ENCODE measurements at regions not wholly inside any gene's neighbourhood (a gene's known extent, or its start where the extent isn't known, plus 50 kb on each side); places are given as distances from the start of the nearest gene placed in this dataset.

DNA sequence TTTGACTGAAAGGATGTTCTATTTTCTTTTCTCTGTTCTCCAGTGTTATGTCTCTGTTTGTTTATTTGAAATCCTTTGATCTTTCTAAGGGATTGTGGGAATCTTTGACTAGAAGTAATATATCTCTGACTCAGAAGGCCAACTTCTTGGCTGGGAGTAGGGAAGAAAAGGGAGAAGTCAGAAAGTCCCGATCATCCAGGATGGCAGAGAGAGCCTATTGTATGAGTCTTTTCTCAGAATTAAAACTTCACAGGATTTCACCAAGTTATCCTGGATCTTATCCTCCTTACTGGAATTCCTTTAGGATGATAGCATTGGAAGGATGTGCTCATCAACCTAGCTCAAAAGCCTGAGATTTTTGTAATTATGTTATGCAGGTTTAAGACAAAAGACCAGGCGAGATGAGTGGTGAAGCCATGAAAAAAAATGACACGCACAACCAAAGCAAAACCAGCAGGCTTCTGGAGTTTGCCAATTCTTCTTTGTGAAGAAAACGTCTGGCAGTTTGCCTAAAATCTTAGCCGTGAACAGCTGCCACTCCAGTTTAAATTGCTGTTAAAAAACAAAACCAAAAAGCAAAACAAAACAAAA lies 383.6 kb upstream of the SMIM21 start:
- in situ Hi-C loops (cut with MboI; ENCODE audit: low sequenced_read_pairs): no loop called here

DNA sequence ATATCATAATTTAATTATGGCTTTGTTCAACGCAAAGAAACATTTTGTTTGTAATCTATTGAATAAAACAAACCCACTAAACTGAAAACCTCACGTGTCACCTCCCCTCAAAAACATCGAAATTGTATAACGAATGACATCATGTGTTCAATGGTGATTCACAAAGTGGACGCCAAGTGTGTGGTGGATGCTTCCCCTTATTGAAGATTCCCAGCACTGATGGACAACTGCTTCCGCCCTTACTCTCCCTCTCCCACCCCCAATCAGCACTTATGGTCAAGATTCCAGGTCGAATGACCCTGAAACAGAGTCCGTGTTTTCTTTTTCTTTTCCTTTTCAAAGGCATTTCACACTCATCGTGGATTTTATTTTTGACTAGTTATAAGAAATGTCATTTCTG lies 383.0 kb upstream of the SMIM21 start:
- in situ Hi-C loops (cut with MboI; ENCODE audit: low sequenced_read_pairs): no loop called here

DNA sequence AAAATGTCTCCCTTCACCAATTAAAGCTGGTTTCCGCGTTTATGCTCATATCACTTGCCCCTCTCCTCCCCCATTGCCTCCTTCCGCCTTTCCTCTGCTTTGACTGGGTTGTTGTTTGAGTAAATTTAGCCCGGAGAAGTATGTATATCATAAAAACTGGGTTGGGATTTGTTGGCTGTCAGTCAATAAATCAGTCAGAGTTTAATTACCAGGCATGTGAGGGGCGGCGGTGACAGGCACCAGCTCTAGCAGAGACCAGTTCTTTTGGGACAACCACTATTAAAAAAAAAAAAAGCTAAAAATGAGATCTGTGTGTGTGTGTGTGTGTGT lies 382.4 kb upstream of the SMIM21 start:
- in situ Hi-C loops (cut with MboI; ENCODE audit: low sequenced_read_pairs): no loop called here

DNA sequence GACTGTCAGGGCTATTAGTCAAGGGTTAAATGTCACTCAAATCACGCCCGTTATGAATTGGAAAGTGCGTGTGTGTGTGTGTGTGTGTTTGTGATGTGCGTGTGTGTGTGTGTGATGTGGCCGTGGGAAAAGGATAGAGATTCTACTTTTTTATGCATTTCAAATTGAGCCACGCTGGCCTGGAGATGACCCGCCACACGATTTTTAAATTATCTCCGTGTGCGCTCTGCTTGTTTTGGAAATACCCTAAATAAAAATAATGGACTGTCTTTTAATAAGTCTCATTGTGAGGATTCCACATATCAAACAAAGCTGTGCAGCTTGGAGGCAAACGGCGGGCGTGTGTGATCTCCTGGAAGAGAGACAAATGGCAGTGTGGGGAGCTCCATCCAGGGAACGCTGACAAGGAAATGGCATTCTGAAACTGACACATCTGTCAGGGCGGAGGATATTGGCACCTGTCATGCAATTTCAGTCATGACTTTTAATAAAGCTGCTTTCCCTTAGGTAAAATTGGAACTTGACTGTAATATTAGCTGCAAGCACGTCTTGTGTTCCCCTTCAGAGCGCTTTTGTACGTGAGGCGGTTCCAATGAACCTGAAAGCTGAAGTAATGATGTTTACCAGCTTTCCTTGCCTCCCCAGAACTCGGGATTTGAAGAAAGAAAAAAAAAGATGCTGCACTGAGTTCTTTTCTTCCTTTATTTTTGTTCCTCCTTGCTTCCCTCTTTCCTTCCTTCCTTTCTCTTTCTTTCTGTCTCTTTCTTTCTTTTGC lies 381.8 kb upstream of the SMIM21 start:
- in situ Hi-C loops (cut with MboI; ENCODE audit: low sequenced_read_pairs): no loop called here

DNA sequence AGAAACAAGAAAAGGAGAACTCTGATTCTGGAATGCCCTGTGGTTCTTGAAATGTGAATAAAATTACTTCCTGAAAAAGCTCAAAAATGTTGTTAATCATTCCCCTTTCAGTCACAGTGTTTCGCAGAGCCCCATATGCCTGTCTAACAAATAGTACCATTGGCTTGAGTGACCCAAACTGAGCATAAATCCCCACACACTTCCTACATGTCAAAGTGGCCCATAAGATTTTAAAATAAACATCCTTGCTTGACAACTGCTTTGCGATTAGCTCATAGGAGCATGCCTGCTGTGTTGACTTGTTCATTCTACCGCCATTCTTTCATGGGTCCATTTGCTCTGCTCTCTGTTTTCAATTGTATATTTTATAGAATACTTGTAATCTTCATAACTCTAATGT lies 377.8 kb upstream of the SMIM21 start:
- in situ Hi-C loops (cut with MboI; ENCODE audit: low sequenced_read_pairs): no loop called here

DNA sequence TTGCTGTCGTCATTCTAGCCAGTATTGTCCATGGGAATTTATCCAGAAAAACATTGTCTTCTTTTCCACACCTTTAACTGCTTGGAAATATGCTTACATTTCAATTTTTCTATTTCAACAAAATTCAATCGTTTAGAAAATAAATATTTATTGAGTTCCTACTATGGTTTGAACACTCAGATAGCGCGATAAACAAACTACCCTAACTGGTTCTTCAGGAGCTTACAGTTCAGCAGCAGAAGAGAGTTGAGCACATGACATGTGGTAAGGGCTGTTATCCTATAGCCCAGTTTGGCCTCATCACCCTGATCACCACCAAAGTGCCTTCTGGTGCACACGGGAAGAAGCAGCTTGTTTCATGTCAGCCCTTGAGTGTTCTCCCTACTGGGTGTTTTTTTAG lies 375.2 kb upstream of the SMIM21 start:
- in situ Hi-C loops (cut with MboI; ENCODE audit: low sequenced_read_pairs): no loop called here

DNA sequence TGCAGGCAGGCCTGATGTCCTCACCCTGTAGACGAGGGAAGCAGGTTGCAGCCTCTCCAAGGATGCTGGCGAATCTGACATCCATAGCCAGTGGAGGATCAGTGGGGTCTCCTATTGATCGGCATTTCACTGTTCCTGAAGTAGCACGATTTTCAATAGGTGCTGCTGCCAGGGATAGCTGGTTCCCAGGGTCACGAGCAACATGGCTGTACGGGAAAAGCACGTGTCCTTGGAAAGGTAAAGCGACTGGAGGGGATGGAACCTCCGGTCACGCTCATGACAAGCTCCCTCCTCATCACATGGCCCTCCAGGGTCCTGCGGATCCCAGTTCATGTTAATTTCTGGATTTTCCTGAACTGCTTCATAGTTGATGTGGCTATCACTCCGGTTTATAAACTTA lies 373.7 kb upstream of the SMIM21 start:
- in situ Hi-C loops (cut with MboI; ENCODE audit: low sequenced_read_pairs): no loop called here

DNA sequence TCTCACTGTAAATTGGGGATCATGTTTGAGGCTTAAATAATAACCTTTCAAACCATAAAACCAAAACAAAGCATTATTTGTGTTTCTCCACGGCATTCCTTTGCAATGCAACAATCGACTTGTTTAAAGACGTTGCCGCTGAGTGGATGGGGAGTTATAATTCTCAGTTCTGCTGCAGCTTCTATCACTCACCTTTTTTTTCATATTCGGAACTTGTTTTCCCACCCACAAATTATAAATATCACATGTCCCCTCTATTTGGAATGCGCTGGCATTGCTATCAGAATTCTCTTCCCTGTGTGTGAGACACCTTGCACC lies 372.8 kb upstream of the SMIM21 start:
- in situ Hi-C loops (cut with MboI; ENCODE audit: low sequenced_read_pairs): no loop called here

DNA sequence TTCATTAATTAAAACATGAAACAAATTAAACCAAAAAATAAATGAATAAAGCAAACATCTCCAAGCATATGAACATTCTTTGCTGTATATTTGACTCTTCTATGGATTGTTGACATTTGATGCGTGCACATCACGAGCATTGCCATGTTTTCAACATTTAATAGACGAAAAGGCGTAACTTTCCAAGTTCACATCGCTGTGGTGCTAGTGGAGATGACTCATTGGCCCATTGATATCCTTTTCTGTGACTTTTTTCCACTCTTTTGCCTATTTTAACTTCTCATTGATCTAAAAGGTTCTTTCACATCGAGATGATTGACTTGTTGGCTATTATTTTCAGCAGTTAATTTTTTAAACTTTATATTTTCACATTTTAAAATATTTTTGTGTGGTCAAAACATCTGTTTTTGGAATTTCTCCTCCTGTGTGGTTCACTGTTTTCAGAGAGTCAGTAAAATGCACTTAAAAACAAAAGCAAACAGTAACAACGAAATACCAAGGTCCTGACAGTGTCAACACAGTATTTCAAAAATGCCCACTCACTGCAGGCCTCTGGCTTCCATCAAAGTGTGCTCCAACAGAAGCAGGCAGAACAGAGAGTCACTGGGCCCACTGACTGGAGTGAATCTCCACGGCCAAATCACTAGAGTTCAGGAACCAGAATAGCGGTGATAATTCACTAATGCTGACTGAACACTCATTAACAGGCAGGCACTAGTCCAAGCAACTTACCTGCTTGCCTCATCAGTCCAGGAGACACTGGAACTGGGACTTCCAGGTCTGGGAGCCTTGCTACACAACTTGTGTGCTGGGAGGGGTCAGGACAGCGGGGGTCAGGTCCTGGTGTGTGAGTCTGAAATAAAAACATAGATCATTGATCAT lies 372.2 kb upstream of the SMIM21 start:
- in situ Hi-C loops (cut with MboI; ENCODE audit: low sequenced_read_pairs): no loop called here

DNA sequence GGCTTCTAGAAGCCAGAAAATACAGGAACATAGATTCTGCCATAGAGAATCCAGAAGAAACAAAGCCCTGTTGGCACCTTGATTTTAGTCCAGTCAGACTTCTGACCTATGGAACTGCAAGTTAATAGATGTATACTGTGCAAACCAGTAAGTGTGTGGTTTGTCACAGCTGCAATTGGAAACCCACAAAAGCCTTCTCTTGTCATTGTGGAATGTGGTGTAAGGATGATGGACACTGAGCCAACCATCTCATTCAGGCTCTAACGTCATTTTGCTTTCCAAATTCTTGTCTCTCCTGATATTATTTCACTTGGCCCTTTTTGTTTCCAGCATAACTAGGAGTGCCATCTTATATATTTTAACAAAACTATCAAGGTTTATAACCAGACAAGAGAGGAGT lies 369.5 kb upstream of the SMIM21 start:
- in situ Hi-C loops (cut with MboI; ENCODE audit: low sequenced_read_pairs): no loop called here

DNA sequence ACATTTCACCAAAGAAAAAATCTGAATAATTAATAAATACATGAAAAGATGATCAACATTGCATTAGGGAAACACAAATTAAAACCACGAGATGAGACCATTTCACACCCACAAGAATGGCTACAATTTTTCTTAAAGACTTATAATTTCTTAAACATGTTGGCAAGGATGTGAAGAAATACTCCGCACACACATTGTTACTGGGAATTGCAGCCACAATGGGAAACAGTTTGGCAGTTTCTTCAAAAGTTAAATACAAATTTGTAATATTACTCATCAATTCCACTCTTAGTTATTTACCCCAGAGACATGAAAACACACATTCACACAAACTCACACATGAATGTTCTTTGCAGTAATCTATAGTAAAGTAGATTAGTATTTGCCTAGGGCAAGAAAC lies 363.3 kb upstream of the SMIM21 start:
- in situ Hi-C loops (cut with MboI; ENCODE audit: low sequenced_read_pairs): no loop called here

DNA sequence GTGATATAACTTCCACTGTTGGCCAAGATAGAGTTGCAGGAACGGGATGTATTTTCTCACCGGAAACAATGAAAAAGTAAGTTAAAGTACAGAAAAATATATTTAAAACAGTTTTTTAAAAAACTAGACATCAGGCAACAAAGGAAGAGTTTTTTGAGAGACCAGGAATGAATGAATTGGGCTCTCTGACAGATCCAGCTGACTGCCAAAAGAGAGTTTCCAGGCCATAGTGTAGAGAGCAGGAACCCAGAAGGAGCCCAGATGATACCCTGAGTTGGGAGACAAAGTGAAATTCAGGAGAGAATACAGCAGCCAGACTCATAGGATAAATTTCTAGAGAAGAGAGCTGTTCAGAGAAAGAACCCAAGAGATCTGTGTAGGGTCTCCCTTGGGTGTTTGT lies 362.6 kb upstream of the SMIM21 start:
- in situ Hi-C loops (cut with MboI; ENCODE audit: low sequenced_read_pairs): no loop called here

DNA sequence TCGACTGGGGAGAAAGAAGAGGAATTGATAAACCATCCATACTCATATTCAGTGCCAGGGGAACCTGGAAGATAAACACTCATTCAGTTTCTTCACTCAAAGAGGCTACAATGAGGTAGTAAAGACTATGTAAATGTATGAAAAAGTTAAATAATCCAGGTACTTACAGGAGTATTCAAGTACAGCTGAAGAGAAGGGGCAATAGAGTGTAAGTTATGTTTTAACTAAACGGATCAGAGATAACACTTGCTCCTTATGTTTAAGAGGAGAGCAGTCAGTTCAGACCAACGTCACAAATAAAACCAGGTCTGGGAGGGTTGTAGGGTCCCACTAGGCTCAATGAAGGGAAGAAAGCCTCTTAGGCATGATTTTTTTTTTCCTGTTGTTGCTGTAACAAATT lies 358.3 kb upstream of the SMIM21 start:
- in situ Hi-C loops (cut with MboI; ENCODE audit: low sequenced_read_pairs): no loop called here

DNA sequence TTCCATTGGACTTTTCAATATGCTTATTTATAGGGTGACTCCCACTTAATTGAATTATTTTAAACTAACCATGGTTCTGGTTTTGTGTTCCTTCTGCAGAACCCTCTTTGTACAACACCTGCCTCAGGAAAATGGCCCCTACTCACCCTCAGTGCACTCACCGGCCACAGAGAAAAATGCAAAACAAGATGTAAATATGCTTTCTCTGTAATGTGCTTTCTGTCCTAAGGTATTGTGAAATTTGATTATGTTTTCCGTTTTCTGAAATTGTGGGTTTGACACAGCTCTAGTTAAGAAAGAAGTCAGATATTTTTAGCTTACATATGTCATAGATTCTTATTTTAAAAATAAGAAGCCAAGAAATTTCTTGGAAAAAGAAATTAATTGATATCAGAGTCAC lies 357.7 kb upstream of the SMIM21 start:
- in situ Hi-C loops (cut with MboI; ENCODE audit: low sequenced_read_pairs): no loop called here

DNA sequence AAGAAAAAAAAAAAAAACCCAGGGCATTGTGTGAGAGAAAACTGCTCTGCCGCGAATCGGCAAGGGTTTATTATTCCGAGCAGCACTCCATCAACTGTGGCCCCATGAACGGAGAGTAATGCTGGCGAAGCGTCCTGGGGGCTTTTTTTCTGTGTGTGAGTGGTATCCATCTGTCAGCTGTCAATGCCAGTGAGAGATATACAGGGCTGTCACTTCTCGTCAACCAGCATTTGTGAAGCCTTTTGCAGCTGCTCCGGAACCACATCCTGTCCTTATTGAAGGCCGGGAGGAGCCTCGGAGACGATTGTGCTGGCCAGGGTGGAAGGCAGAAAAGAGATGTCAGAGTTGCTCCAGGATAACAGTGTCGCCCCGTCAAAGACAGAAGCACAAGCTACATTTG lies 356.9 kb upstream of the SMIM21 start:
- in situ Hi-C loops (cut with MboI; ENCODE audit: low sequenced_read_pairs): no loop called here

DNA sequence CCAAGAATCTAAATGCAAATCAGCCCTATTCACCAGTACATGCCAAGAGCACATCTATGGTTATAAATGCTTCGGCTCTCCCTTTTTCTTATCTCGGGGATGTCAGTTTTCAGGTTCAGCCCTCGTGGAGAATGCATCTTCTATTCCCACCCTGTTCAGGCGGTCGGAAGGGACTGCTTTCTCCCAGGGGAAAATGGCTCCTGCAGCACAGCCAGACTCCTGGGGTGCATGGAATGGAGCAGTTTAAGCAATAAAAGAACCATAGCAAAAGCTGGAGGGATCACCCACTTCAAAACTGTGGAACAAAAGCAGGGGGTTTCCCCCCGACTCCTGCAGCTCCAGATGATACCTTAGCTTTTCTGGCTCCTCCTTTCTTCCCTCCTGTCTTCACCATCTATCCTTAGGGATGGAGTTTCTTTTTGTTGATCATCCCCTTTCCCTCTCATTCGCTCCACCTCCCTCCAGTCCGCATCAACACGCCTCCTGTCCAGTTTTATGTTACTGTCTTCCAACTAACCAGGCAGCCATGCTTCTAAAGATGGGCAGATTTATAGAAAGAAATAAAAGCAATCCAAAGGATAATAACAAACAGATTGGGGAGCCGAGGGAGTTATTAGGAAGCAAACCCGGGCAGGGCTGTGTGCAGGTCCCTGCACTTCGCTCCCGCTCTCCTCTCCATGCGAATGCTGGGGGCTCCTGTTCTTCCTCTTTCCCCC lies 356.2 kb upstream of the SMIM21 start:
- in situ Hi-C loops (cut with MboI; ENCODE audit: low sequenced_read_pairs): no loop called here

DNA sequence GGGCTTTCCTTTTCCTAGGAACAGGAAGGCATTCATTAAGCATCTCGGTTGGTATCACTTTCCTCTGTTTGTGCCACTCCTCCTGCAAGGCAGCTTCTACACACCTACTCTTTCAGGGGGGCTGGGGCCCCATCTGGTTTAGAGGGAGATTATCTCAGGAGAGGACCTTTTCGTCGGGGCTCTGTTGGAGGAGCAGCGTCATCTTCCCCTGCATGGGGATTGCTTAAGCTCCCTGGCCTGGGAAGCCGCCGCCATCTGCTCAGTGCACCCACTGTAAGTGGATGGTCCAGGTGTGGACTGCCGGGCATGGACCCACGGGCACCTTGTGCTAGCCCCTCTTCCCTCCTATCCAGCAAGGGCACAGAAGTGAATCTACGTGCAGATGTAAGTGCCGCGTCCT lies 355.3 kb upstream of the SMIM21 start:
- in situ Hi-C loops (cut with MboI; ENCODE audit: low sequenced_read_pairs): no loop called here

DNA sequence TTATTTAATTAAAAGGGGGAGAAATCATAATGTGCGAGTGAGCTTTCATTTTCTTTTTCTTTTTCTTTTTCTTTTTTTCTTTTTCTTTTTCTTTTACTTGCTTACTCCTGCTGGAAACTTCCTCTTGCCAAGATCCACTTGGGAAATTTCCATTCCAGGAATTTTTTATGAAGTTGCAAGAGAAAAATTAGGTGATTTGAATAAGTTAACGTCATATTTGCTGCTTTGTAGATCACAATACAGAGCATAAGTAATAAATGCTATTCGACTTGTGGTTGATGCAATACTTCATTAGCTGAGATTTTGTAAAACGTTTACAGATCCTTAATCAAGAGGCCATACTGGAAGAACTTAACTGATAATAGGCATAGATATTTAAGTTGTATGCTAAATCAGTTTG lies 354.7 kb upstream of the SMIM21 start:
- in situ Hi-C loops (cut with MboI; ENCODE audit: low sequenced_read_pairs): no loop called here

DNA sequence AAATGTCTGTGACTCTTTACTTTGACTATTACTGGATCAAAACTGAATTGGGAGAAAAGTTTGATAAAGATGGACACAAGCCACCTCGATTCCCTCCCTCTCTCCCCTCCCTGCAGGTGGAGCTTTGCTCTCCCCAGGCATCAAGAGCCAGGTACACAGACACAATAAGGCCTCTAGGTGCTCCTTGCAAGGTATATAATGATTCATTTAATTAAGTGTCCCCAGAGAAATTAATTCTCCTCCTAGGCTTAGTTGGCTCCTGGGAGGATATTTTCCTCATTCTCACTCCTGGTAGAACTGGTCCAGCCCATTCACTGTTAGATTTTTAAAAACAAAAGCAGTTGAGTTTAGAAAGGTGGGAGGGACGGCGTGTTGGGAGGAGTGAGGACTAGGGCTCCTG lies 352.4 kb upstream of the SMIM21 start:
- in situ Hi-C loops (cut with MboI; ENCODE audit: low sequenced_read_pairs): no loop called here

DNA sequence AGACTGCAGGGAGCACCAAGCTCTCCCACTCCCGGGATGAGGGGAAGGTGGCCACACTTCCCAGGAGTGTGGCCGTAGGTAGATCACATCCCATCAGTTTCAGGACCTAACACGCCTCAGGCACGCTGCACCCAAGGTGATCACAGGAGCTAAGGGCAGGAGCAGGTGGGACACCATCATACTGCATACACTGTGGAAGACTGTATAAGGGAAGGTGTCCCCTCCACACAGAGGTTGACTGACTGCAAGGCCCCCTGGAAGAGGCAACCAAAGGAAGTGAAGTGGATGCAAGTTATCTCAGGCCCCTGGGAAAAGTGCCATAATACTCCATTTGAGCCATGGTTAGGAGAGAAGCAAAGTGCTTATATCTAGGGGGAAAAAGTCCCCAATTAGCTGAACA lies 351.9 kb upstream of the SMIM21 start:
- in situ Hi-C loops (cut with MboI; ENCODE audit: low sequenced_read_pairs): no loop called here

DNA sequence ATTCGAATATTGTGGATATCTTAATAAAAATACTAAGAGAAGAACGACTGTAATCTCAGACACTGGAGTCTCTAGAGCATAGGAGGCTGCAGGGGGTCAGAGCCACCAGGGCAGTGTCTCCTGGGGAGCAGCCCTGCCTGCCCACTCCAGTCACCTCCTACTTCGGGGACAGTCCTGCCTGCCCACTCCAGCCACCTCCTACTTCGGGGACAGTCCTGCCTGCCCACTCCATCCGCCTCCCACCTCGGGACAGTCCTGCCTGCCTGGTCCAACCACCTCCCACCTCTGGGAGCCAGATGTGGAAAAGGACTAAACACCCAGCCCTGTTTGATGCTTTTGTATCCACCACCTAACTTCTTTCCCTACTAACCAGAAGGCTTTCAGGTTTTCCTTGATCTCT lies 350.1 kb upstream of the SMIM21 start:
- in situ Hi-C loops (cut with MboI; ENCODE audit: low sequenced_read_pairs): no loop called here

DNA sequence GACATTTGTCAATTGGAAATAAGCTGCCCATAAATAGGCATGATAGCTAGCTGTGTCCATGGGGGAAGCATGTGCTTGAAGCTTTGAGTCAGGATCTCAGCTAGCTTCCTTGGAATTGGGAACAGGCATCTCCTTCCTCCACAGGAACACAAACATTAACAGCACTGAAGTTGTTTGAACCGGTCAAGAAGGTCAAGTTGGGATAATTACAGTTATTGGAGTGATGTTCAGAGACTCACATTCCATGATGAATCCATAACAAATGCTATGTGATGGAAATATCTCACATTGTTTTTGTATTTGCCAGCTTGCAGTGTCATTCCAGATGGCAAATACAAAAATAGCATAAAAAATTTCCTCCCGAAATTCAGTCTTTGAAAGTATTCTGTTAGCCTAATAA lies 347.6 kb upstream of the SMIM21 start:
- in situ Hi-C loops (cut with MboI; ENCODE audit: low sequenced_read_pairs): no loop called here
